Activated CD8-positive, alpha-beta memory T cell treated with anti-CD3 and anti-CD28 coated beads, Interleukin-2, amount 50 U/mL, for 24 hours (primary cell): ENCODE measurements at regions not wholly inside any gene's neighbourhood (a gene's known extent, or its start where the extent isn't known, plus 50 kb on each side); places are given as distances from the start of the nearest gene placed in this dataset.
"Not testable (repeated sequence)": the region's sequence is repeated elsewhere in the genome, so short reads cannot be mapped to it uniquely, and the experiment has no call there.

Experiments used
- DNase-seq: peaks from one replicate; pipeline ENCODE4 v3.0.0-alpha.2; 2020; ENCODE audit errors: extremely low read depth

DNA sequence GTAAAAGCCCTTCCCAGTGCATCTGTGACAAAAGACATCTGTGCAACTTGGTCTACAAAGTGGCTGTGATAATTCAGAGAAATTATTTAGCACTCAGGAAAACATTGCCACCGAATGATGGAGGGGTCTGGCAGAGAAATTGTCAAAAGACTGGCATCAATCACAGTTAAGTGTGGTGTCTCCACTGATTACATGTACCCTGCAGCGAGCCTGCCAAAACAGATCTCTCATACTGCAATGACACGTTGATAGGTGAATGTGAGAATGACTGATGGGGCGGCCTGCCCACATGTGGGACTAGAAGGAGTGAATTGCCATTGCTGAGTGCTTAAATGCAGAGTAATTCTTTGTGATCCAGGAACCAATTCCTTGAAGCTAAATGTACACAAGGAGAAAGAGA lies 136.4 kb upstream of the PCSK5 start:
- DNase-seq = no peak

DNA sequence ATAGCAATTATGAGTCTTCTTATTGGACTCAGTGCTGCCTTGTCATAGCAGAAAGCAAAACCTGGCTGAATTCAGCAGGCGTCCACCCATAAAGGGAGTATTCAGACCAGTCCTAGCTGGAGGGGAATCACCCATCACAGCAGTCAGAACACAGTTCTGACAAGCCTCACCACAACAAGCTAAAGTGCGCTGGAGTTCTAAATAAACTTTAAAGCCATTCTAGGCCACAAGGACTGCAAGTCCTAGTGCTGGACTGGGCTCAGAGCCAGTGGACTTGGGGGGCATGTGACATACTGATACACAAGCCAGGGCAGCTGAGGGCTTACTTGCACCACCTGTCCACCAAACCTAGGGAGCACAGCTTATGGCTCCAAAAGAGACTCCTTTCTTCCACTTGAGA lies 115.3 kb upstream of the PCSK5 start:
- no peak for DNase-seq

DNA sequence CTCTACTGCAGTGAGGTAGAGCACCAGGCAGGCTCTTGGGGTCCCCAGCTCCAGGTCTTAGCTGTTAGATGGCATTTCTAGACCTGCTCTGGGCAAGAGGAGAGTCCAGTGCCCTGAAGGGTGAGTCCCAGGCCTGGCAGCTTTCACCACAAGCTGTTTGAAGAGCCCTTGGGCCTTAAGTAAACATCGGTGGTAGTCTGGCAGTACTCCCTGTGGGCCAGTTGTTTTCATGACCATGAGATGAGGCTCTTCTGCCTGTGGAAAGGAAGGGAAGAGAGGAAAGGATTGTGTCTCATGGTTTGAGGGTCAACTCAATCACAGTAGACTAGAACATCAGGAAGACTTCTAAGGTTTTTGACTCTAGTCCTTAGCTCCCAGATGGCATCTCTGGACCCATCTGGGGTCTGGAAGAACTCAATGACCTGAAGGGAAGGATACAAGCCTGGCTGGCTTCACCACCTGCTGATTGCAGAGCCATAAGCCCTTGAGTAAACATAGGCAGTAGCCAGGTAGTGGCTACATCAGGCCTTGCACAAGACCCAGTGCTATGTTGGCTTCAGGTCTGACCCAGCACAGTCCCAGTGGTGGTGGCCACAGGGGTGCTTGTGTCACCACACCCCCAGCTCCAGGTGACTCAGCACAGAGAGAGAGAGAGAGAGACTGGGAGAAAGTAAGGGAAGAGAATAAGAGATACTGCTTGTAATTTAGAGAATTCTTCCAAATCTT lies 114.3 kb upstream of the PCSK5 start:
- DNase-seq = no peak

DNA sequence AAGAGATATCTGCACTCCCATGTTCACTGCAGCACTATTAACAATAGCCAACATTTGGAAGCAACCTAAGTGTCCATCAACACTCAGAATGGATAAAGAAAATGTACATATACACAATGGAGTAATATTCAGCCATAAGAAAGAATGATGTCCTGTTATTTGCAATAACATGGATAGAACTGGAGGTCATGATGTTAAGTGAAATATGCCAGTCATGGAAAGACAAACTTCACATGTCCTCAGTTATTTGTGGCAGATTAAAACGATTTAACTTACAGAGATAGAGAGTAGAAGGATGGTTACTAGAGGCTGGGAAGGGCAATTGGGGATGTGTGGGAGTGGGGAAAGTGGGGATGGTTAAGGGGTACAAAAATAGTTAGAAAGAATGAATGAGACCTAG lies 110.3 kb upstream of the PCSK5 start:
- no peak for DNase-seq

DNA sequence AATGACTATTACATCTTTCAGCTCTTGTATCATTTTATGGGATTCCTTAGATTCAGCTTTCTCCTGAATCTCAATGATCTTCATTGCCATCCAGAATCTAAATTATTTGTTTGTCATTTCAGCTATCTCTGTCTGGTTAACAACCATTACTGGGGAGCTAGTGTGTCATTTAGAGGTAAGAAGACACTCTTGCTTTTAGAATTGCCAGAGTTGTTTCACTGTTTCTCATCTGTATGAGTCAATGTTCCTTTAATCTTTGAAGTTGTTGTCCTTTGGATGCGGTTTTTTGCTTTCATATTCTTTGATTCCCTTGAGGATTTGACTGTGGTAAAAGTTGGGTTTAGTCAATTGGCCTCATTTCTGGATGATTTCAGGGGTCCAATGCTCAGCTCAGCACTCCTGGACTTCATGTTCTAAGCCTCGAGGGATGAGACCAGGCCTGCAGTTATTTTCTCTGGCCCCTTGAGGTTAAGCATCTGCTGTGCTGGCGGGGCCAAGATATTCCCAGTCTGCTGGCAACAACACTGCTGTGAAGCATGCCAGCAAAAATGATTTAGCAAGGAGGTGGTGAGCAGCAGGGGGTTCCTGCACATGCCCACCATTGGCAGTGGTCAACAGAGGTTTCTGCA lies 102.4 kb upstream of the PCSK5 start:
- DNase-seq = no peak

DNA sequence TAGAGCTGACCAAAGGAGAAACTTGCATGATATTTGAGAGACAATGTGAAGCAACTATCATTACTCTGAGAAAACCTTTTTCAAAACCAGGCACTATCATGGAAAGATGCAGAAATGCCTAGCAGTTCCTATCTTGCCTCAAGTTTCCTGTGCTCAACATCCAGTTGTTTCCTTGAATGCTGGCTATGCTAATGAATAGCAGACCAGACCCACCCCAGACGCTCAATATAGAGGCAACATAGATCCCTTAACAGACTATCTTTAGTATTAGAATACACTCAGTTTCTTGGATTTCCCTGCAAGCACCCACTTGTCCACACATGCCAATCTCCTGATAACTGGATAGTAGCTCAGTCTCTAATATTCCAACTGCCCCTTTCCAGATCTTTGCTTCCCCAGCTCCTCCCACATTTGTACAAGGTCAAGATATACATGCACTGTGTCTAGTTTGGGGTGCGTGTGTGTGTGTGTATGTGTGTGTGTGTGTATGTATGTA lies 93.3 kb upstream of the PCSK5 start:
- no peak for DNase-seq

DNA sequence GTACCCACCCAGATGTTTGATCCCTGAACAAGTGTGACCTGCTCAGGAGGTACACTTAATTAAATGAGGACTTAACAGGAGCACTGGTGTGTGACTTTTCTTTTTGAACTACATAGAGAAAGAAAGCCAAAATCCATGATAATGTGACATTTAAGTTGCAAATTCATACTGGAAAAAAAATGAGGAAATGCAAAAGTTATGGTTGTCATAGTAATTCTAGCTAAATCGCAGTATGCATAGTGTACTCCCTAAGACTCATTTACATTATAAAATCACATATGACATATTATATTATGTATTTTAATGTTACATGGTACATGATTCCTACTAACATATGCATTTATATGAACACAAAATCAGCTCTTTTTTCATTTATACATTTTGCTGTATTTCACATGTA lies 92.0 kb upstream of the PCSK5 start:
- DNase-seq = no peak

DNA sequence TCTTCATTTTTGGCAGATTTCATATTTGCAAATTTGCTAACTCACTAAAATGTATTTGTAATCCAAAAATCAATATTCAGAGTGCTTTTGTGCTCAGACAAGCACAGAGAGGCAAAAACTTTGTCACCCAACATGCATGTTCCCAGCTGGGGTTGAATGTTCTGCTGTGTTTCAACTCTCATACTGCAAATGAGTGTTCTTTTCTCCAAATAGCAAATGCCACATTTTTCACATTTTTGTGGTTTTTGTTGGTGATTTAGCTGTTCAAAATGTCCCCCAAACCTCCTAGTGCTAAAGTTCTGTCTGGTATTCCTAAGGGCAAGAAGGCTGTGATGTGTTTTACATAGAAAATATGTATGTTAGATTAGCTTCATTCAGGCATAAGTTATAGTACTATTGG lies 87.3 kb upstream of the PCSK5 start:
- DNase-seq = no peak

DNA sequence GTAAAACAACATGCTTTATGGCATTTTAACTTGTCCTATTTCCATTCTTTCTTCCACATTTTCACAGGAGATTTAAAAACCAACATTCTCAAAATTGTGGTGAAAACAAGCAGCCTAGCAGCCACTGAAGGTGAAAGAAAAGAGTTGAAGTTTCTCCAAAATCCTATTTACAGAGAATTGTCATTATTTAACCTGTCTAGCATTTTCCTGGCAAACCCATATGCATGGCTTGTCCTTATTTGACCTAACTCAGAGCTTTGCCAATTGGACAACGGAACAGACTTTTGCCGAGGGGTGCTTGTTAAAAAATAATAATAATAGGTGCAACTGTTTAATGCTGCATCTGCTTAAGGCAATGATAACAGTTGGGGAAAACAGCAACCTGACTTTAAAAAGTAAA lies 80.4 kb upstream of the PCSK5 start:
- no peak for DNase-seq

DNA sequence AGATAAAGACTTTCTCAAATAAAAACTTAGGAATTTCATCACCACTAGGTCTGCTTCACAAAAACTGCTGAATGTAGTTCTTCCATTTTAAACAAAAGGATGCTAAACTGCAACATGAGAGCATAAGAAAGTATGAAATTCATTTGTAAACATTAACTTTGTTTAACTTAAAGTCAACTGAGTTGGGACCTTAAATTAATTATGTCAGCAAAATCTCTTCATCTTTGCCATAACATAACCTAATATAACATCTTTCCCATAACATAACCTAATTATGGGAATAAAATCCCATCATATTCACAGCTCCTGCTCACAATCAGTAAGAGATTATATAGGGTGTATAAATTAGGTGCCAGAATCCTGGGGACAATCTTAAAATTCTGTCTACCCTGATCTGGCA lies 78.8 kb upstream of the PCSK5 start:
- no peak for DNase-seq

DNA sequence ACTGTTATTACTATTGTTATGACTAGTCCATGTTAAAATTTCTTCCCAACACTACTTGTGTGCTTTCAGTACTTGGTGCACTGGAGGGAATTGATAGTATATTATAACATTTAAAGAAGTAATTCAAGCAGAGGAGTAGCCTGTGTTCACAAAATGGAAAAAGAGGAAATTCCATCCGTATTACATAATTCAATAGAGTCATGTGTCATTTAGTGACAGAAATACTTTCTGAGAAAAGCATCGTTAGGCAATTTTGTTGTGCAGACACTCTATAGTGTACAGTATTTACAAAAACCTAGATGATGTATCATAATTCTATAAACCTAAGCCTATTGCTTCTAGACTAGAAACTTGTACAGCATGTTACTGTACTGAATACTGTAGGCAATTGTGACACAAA lies 78.3 kb upstream of the PCSK5 start:
- DNase-seq = no peak

DNA sequence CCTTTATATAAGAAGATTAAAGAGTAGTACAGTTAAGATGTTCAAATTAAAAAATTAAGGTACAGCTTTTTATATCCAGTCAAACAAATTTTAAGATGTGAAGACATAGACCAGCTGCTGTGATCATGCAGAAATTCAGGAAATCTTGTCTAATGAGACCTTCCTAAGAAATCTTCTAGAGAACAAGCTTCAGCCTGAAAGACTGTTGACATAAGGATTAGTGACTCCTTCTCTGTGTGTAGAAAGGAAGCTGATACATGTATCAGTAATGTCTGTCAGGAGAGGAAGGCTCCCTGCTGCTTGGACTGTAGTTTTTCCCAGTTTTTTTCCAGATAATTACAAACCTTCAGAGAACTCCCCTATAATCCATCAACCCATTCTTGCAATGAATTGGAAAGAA lies 75.8 kb upstream of the PCSK5 start:
- DNase-seq = no peak

DNA sequence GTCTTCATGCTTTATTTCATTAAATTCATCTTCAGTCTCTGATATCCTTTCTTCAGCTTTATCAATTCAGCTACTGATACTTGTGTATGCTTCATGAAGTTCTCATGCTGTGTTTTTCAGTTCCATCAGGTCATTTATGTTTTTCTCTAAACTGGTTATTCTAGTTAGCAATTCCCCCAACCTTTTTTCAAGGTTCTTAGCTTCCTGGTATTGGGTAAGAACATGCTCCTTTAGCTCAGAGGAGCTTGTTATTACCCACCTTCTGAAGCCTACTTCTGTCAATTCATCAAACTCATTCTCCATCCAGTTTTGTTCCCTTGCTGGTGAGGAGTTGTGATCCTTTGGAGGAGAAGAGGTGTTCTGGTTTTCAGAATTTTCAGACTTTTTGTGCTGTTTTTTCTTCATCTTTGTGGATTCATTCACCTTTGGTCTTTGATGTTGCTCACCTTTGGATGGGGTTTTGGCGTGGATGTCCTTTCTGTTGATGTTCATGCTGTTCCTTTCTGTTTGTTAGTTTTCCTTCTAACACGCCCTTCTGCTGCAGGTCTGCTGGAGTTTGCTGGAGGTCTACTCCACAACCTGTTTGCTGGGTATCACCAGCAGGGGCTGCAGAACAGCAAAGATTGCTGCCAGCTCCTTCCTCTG lies 69.9 kb upstream of the PCSK5 start:
- DNase-seq = not testable (repeated sequence)

DNA sequence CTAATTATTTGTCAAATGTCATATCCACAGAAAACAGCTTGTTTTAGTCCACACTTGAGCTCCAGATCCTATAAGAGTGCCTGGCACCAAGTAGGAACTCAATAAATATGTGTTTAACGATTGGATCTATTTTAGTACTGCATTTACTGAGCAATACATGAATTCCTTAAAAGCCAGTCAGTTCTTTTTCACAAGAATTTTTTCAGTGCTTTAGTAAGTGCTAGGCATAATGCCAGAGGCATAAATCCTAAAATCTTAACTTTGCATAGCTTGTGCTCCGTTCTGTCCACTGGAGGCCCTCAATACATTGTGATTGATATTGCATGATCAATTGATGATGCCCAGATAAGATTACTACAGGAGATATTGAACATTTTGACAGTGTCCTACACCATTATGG lies 67.3 kb upstream of the PCSK5 start:
- DNase-seq = no peak

DNA sequence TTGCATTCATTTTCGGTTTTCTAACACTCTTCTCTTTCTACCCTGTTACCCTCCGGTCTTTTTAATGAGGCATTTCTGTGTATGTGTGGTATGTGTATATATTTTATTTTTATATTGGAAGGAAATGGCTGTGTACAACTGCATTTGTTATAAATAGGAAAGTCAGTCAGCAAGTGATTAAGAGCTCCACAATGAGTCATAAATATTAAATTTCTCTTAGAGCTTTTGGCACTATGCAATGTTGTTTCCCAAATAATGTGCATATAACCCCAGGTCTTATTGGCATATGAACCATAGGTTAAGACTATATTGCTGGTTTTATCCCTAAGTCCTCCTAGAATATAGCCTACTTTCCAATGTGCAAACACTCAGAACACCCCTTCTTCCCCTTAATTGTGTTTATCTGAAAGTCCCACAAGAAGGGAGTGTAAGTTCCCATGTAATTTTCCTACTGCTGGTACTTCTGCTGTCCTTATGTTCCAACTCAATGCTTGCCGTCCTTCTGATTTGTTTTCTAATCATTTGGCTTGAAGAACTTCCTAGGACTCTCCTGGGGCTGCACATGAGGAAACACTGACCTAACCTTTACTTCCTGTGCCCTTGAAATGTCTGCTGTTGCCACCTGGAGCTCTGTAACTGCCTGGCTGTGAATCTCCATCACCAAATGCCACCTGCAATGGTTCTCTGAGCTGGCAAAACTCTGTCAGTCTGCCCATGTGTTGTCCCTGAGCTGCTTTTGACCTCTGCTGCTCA lies 65.5 kb upstream of the PCSK5 start:
- no peak for DNase-seq

DNA sequence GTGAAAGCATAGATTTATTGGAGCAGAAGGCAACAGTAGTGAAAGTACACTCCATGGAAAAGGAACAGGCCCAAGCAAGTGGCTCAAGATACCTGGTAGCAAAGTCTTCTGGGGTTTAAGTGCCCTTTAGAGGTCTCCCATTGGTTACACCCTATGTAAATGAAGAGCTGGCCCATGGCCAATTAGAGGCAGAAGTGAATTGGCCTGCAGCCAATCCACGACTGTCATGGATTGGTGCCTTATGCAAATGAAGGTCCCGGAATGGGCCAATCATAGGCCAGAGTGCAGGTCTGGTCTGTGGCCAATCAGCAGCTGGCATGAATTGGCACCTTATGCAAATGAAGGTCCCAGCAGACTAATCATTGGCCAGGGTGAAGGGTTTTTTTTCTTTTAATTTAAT lies 64.2 kb upstream of the PCSK5 start:
- no peak for DNase-seq

DNA sequence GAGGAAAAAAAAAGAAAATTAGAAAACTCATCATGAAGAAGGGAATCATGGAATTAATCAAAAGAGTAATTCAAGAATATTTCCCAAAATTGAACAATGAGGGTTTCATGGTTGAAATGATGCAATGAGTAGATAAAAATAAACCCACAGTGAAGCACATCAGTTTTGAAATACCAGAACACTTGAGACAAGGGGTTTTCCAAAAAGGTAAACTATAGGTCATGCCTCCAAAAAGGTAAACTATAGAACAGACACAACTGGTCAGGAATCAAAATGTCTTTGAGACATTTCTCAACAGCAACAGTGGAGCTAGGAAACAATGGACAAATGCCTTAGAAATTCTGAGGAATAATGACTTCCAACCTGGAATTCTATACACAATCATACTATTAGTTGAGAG lies 60.2 kb upstream of the PCSK5 start:
- no peak for DNase-seq

DNA sequence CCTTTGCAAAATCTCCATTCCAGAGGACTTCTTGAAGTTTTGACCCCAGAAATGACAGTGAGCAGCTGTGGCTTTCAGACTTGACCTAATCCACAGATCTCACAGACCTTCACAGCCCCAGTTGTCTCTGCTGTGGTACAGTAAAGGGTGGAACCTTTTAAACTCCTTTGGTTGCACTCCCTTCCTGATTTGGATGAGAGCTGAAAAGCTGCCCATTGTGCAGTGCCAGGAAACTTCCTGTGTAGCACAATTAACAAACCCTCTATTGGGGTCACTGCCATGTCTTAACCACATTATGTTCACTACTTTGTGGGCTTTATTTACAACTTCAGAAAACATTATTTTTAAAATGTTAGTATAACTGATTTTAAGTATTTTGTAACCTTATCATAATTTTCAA lies 56.7 kb upstream of the PCSK5 start:
- no peak for DNase-seq

DNA sequence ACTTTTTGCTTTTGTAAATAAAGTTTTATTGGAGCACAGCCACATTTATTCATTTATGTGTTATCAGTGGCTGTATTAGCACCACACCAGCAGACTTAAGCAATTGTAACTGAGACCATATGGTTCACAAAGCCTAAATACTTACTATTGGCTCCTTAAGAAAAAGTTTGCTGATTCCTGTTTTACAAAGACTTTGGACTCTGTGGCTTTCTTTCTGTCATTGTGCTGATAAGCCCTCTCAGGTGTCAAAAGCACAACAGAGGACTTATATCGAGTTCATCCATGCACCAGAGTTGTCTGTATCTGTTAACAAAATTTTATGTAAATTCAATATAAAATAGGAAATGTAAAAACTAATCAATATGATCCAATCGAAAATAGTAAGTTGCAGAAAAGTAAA lies 55.6 kb upstream of the PCSK5 start:
- no peak for DNase-seq
